ENCODE measurements at regions not wholly inside any gene's neighbourhood (a gene's known extent, or its start where the extent isn't known, plus 50 kb on each side); places are given as distances from the start of the nearest gene placed in this dataset.

GRCh38 chr12:98354520-98355035, 160.8 kb upstream of the TMPO start:
- DNase-seq, result no peak

GRCh38 chr12:98355322-98355721, 160.1 kb upstream of the TMPO start:
- DNase-seq, result peak; percentile 59

GRCh38 chr12:98355933-98356332, 159.5 kb upstream of the TMPO start:
- DNase-seq, result no peak

- no peak for DNase-seq
Observed at GRCh38 chr12:98358144-98358543, 157.2 kb upstream of the TMPO start.

GRCh38 chr12:98359856-98360255, 155.5 kb upstream of the TMPO start:
- no peak for DNase-seq

- DNase-seq, result no peak
Observed at GRCh38 chr12:98360401-98360800, 155.0 kb upstream of the TMPO start.

- DNase-seq, result no peak
Observed at GRCh38 chr12:98369581-98369980, 145.8 kb upstream of the TMPO start.

GRCh38 chr12:98370976-98371375, 144.4 kb upstream of the TMPO start:
- DNase-seq, result no peak

GRCh38 chr12:98371419-98371818, 144.0 kb upstream of the TMPO start:
- DNase-seq, result no peak

GRCh38 chr12:98372340-98373024, 142.9 kb upstream of the TMPO start:
- DNase-seq, result no peak

GRCh38 chr12:98373025-98373554, 142.3 kb upstream of the TMPO start:
- DNase-seq, result peak; percentile 58

- peak; percentile 3 for DNase-seq
Observed at GRCh38 chr12:98374007-98374406, 141.4 kb upstream of the TMPO start.

GRCh38 chr12:98379106-98379505, 136.3 kb upstream of the TMPO start:
- no peak for DNase-seq

- DNase-seq, result no peak
Observed at GRCh38 chr12:98385641-98386040, 129.7 kb upstream of the TMPO start.

GRCh38 chr12:98387444-98387843, 127.9 kb upstream of the TMPO start:
- DNase-seq, result no peak

- no peak for DNase-seq
Observed at GRCh38 chr12:98388126-98388525, 127.3 kb upstream of the TMPO start.

- DNase-seq, result no peak
Observed at GRCh38 chr12:98389593-98389992, 125.8 kb upstream of the TMPO start.

GRCh38 chr12:98397323-98398105, 117.9 kb upstream of the TMPO start:
- peak; percentile 75 for DNase-seq

GRCh38 chr12:98399532-98399931, 115.9 kb upstream of the TMPO start:
- DNase-seq, result peak; percentile 75

GRCh38 chr12:98401427-98401826, 114.0 kb upstream of the TMPO start:
- DNase-seq, result no peak

- no peak for DNase-seq
Observed at GRCh38 chr12:98402091-98402490, 113.3 kb upstream of the TMPO start.

- DNase-seq, result no peak
Observed at GRCh38 chr12:98402671-98403070, 112.7 kb upstream of the TMPO start.

GRCh38 chr12:98403385-98403784, 112.0 kb upstream of the TMPO start:
- DNase-seq, result no peak

GRCh38 chr12:98403936-98404335, 111.5 kb upstream of the TMPO start:
- DNase-seq, result no peak

Data from fibroblast of skin of scalp (primary cell).